Gastroesophageal sphincter (tissue), 3 donors: ENCODE measurements at regions not wholly inside any gene's neighbourhood (a gene's known extent, or its start where the extent isn't known, plus 50 kb on each side); places are given as distances from the start of the nearest gene placed in this dataset.

Experiments used
- CTCF ChIP-seq, 4 experiments: fragments of 200-600 bp in 2 of 4; fragments of 450-650 bp in 2 of 4; sonication (generic) in 1 of 4; IDR thresholded peaks; one replicate each; pipeline ENCODE4 v1.5.1; 2017 to 2019; ENCODE audit warnings: antibody characterized with exemption in 4 of 4, mild to moderate bottlenecking in 2 of 4, moderate library complexity in 2 of 4
- POLR2A ChIP-seq, 2 donors: fragments of 450-650 bp; IDR thresholded peaks; one replicate each; pipeline ENCODE4 v1.6.1; 2017; ENCODE audit warnings: antibody characterized with exemption in 2 of 2, mild to moderate bottlenecking in 2 of 2, moderate library complexity in 1 of 2
- POLR2AphosphoS5 ChIP-seq: sonication (generic); formaldehyde crosslinking; IDR thresholded peaks from one replicate; pipeline ENCODE4 v1.6.1; 2017; ENCODE audit warnings: antibody characterized with exemption

- TF ChIP-seq POLR2A (IDR thresholded peaks at IDR 0.05) (no peak), CTCF (IDR thresholded peaks at IDR 0.05) (no peak), POLR2AphosphoS5 (no peak)
Observed at GRCh38 chr7:46810986-46811385, 770.9 kb downstream of the TNS3 start.
